ENCODE measurements at regions not wholly inside any gene's neighbourhood (a gene's known extent, or its start where the extent isn't known, plus 50 kb on each side); places are given as distances from the start of the nearest gene placed in this dataset.

DNA sequence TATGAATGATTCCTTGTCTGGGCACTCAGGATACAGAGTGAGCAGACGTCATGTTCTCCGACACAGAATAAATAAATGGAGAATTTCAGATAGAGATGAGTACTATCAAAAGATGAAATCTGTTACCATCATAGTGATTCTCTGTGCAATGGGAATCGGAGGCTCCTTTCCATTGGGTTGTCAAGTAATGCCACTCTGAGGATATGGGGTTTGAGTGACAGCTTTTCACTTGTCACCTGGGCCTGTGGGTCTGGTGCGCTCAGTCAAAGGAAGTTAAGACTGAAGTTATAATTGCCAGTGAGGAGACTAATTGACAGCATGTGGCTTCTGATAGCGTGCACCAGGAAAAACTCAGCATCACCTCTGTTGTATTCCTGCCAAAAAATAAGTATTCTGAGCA, 387.2 kb downstream of the SOX11 start:
- Histone ChIP-seq H3K4me3 (ENCODE audit: low read depth, low read length) (no peak overlapping the region), H3K36me3 (ENCODE audit: control insufficient read depth, insufficient read depth, low read length) (no peaks in the 10 kb centered on the region), H3K27me3 (ENCODE audit: control insufficient read depth, insufficient read depth, low read length) (no peaks in the 10 kb centered on the region)
- ChIA-PET CTCF (no interaction called here), POLR2A (no interaction called here)
- no peak for DNase-seq (ENCODE audit: low read depth)
- TF ChIP-seq, protein P1, sequence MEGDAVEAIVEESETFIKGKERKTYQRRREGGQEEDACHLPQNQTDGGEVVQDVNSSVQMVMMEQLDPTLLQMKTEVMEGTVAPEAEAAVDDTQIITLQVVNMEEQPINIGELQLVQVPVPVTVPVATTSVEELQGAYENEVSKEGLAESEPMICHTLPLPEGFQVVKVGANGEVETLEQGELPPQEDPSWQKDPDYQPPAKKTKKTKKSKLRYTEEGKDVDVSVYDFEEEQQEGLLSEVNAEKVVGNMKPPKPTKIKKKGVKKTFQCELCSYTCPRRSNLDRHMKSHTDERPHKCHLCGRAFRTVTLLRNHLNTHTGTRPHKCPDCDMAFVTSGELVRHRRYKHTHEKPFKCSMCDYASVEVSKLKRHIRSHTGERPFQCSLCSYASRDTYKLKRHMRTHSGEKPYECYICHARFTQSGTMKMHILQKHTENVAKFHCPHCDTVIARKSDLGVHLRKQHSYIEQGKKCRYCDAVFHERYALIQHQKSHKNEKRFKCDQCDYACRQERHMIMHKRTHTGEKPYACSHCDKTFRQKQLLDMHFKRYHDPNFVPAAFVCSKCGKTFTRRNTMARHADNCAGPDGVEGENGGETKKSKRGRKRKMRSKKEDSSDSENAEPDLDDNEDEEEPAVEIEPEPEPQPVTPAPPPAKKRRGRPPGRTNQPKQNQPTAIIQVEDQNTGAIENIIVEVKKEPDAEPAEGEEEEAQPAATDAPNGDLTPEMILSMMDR (IDR thresholded peaks at IDR 0.05; ENCODE audit: insufficient read depth, low read depth, low read length), result no peak

DNA sequence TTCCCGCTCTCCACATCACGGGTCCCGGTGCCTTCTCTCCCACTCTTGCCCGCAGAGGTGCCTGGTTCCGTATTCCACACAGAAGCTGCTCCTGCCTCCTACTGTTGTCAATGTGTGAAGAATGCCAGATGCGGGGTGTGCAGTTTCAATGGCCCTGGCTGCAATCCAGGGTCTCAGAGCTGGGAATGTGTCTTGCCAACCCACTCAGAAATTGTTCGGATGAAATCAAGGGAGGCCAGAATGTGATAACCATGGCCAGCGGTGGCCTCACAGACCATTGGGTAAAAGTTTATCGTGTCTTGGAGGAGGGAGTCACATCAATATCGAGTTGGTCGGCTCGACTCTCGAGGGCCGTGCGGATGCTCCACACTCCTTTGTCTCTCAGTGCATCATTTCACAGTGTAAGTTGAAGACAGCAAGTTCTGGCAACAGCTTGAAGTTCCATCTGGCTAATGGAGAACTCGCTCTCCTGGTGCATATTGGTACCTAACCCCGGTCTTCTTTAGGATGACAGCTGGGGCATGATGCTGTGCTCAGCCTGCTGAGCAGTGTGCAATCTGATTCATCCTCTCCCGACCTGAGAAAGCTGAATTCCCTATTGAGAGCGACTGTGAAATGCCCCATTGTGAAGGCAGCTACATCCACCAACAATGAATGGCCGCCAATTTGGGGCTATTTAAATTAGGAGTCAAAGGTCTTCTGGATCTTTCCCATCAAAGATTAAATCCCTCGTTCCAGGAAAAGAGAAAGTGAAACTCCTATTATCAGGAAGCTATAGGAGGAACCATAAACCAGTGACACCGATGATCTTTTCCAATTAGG, 389.0 kb downstream of the SOX11 start:
- H3K36me3 ChIP-seq (ENCODE audit: control insufficient read depth, insufficient read depth, low read length), result no peaks in the 10 kb centered on the region
- no peak for DNase-seq (ENCODE audit: low read depth)
- TF ChIP-seq, protein P1 (IDR thresholded peaks at IDR 0.05; ENCODE audit: insufficient read depth, low read depth, low read length), result no peak
- POLR2A ChIA-PET, result no interaction called here
- H3K4me3 ChIP-seq (ENCODE audit: low read depth, low read length), result no peak overlapping the region
- no peaks in the 10 kb centered on the region for H3K27me3 ChIP-seq (ENCODE audit: control insufficient read depth, insufficient read depth, low read length)
- CTCF ChIA-PET, result no interaction called here

DNA sequence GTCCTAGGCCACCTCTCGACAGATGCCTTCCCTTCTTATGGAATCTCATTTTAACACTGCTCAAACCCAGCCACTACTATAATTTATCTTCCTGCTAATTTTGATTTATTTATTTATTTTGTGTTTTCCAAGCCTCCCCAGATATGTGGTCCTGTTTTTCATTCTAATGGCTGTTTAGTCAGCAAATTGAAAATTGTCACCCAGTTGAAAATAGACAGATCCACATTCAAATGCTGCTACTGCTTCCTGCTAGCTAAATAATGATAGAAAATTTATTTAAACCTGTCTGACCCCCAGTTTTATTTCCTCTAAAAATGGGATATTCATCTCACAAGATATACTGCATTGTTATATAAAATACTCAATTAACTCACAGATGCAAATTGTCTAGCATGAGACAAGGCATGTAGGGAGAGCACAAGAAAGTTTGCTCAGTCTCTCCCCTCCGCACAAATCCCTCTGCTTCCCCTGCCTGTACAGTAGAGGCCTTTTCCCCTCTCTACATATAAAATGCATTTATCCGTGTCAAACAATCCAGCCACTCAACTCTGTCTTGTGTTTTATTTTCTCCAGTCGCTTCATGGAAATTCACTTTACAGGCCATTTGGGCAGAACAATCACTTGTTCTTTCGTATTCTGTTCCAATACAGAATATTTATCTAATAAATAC, 389.9 kb downstream of the SOX11 start:
- TF ChIP-seq, protein P1 (IDR thresholded peaks at IDR 0.05; ENCODE audit: insufficient read depth, low read depth, low read length), result no peak
- no peak overlapping the region for H3K4me3 ChIP-seq (ENCODE audit: low read depth, low read length)
- H3K27me3 ChIP-seq (ENCODE audit: control insufficient read depth, insufficient read depth, low read length), result no peaks in the 10 kb centered on the region
- ChIA-PET POLR2A (no interaction called here), CTCF (no interaction called here)
- H3K36me3 ChIP-seq (ENCODE audit: control insufficient read depth, insufficient read depth, low read length), result no peaks in the 10 kb centered on the region
- DNase-seq (ENCODE audit: low read depth), result no peak

DNA sequence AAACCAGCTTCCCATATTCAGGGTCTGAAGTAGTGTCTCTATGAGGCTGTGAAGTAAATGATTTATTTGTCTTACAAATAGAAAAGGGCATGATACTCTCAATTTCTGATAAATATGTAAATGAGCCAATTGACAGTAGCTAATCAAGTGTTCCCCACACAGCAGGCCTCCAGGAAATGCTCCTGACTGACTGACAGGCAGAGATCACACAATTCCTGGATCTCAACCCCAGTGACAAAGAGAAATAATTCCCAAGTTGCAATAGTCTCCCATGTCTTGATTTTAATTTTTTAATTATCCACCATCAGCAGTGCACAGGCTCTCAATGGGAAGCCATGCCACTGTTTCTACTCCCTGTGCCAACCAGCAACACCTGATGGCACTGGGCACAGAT, 390.4 kb downstream of the SOX11 start:
- TF ChIP-seq, protein P1 (IDR thresholded peaks at IDR 0.05; ENCODE audit: insufficient read depth, low read depth, low read length), result no peak
- no peaks in the 10 kb centered on the region for H3K36me3 ChIP-seq (ENCODE audit: control insufficient read depth, insufficient read depth, low read length)
- CTCF ChIA-PET, result no interaction called here
- no peak overlapping the region for H3K4me3 ChIP-seq (ENCODE audit: low read depth, low read length)
- no peaks in the 10 kb centered on the region for H3K27me3 ChIP-seq (ENCODE audit: control insufficient read depth, insufficient read depth, low read length)
- DNase-seq (ENCODE audit: low read depth), result no peak
- POLR2A ChIA-PET, result no interaction called here

DNA sequence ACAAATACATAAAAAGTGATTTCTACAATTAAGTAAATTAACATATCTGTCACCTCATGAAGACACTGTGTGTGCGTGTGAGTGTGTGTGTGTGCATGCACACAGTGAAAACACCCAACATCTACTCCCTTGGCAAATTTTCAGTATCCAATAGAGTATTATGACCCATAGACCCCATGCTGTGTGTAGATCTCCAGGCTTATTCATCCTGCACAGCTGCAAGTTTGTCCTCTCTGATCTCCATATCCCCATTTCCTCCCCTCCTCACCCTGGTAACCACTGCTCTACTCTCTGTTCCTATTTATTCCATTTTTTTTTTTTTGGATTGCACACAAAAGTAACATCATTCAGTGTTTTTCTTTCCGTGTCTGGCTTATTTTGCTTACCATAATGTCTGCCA, 391.0 kb downstream of the SOX11 start:
- Histone ChIP-seq H3K36me3 (ENCODE audit: control insufficient read depth, insufficient read depth, low read length) (no peaks in the 10 kb centered on the region), H3K27me3 (ENCODE audit: control insufficient read depth, insufficient read depth, low read length) (no peaks in the 10 kb centered on the region), H3K4me3 (ENCODE audit: low read depth, low read length) (no peak overlapping the region)
- DNase-seq (ENCODE audit: low read depth), result no peak
- ChIA-PET CTCF (no interaction called here), POLR2A (no interaction called here)
- TF ChIP-seq, protein P1 (IDR thresholded peaks at IDR 0.05; ENCODE audit: insufficient read depth, low read depth, low read length), result no peak
